HG02981 (cell line): ENCODE measurements at regions not wholly inside any gene's neighbourhood (a gene's known extent, or its start where the extent isn't known, plus 50 kb on each side); places are given as distances from the start of the nearest gene placed in this dataset.
A peak's percentile ranks its signal among the peaks of the same experiment; 100 is the strongest.

Source experiments
- ATAC-seq: cut with Tn5 transposase; IDR thresholded peaks from one replicate; pipeline ENCODE4 v1.9.1; 2021; ENCODE audit warnings: mild to moderate bottlenecking, moderate library complexity; ENCODE audit not compliant: unreplicated experiment

DNA sequence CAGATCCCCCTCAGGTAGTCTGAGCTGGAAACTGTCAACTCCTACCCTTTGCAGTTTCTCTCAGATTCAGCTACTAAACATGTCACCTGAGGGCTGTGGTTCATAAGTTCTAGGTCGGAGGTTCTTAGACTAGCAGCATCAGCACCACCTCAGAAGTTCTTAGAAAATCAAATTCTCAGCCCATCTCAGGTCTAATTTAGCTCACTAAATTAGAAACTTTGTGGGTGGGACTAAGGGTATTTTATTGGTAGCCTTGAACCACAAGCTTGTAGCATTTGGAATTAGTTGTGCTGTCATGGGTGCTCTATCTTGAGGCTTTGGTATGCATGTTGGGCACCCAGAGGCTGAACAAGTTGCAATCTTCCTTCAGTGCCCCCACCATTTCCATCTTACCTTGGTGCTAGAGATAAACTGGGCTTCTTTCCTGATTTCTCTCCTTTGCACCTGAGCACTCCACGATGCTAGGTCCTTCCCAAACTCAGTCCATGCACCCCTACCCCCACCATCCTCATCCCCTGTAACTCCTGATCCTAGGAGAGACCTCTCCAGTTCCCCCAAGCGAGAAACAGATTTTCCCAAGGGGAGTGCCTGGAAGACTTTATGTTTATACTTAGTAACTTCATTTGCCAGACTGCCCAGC is 54.2 kb downstream of the S1PR1 start:
- ATAC-seq: no peak

DNA sequence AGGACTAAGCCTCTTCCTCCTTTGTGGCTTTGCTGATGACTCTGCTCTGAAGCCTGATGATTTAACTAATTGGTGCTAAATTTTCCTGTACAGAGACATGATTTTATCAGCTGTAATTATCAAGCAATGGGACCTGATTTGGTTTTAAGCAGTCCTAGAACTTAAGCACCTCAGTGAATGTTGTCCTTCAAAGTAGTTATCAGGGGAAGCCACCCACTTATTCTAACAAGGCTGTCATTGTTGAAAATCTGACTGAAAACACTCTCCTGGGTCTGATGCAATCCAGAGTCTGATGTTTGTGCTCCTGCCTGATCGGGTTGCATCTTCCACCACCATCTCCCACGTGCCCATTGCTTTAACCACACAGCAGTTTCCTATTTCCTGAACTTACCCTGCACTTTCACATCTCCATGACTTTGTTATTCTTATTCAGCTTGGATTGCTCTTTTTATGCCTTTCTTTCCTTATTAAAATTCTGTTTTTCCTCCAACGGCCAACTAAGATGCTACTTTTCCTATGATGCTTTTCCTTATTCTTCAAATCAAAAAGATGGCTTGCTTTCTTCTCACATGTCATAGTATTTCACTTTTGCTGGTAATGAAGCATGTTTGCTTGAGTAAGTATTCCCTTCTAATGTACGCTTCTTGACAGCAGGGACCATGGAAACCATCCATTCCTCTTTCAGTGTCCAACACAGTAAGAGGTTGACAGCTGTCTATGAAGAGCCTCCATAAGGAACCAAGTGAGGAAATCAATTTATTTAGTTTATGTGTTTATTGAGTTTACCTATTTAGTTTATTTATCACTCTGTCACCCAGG is 55.0 kb downstream of the S1PR1 start:
- peak; percentile 28 for ATAC-seq

GRCh38 chr1:101293461-101294051 is 56.7 kb downstream of the S1PR1 start:
- ATAC-seq: peak; percentile 57

DNA sequence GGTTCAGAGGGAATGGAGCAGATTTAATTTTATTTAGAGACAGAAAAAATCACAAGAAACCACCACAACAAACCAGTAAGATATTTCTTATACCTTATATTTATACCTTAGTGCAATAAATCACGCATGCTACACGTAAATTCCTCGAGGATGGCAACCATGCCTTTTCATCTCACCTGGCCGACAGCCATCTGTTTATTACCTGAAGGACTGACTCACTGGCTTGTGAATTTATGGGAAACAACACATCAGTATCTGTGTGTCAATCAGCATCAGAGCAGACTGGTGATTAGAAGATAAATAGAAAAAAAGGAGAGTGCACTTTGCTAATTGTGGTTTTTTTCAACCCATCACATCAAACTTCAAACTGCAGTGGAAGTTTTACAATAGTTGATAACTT is 58.4 kb downstream of the S1PR1 start:
- no peak for ATAC-seq

- ATAC-seq: no peak
These were observed 61.8 kb downstream of the S1PR1 start for GRCh38 chr1:101298663-101299062.

GRCh38 chr1:101299141-101299540 is 62.3 kb downstream of the S1PR1 start:
- ATAC-seq: no peak

DNA sequence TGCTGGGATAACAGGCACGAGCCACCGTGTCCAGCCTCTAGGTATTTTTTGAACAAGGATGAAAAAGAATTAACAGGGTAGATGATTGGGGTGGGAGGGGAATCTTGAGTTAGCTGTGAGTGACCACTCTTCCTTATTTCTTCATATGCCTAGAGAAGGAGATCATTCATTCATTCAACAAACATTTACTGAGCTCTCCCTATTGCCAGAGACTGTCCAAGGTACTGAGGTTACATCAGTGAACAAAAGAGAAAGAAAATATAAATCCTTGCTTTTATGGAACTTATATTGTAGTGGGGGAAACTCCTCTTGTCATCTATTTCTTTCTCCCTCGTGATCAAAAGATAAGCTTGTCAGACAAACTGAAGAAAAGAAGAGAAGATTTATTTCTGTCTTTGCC is 62.9 kb downstream of the S1PR1 start:
- ATAC-seq: no peak

DNA sequence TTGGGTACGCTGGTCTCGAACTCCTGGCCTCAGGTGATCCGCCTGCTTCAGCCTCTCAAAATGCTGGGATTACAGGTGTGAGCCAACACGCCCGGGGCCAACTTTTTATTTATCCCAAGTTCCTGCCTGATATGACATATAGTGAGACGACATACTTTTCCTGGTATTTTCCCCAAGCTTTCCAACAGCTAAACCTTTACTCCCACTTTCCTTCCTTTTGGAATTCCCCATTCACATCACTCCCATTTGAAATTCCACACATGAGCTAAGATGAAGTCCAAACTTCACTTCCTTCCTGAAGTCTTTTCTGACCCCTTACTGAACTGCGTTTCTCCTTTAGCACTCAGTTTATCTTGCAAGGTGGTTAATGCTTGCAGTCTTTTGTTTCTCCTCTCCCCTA is 64.1 kb downstream of the S1PR1 start:
- no peak for ATAC-seq

GRCh38 chr1:101301446-101302057 is 64.7 kb downstream of the S1PR1 start:
- no peak for ATAC-seq

- ATAC-seq: no peak
These were observed 66.2 kb downstream of the S1PR1 start for GRCh38 chr1:101302831-101303511.

- ATAC-seq: no peak
These were observed 71.3 kb downstream of the S1PR1 start for GRCh38 chr1:101307985-101308689.

DNA sequence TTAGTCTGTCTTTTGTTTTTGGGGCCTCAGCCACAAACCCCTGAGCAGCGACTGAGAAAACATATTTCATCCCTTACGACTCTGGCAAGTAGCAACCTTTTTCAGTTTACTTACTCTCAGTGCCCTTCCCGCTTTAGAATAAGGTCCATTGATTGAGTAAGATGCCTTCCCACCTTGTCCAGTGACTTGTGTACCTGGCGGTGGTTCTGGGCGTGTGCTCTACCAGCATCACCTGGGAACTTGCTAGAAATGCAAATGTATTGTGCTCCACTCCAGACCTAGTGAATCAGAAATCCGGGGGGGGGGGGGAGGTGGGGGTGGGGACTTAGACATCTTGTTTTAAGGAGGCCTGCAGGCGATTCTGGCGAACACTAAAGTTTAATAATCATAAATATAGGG is 72.1 kb downstream of the S1PR1 start:
- ATAC-seq: no peak

- ATAC-seq: peak; percentile 48
These were observed 72.8 kb downstream of the S1PR1 start for GRCh38 chr1:101309334-101310311.

DNA sequence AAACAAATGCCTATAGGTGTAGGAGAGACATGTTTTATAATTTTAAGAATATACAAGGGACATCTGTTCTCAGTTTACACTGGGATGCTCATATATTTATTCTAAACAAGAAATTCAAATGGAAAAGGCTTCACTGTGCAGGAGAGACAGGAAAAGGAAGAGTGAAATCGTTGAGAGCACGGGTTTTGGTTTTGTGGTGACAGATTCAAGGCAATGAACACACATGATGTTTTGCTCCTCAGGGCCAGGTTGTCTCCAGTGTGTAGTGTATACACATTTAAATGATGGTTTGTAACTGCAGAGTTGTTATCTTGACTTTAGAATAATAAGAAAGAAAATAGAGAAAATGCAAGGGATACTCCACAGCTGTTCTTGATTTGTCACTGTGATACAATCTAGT is 73.7 kb downstream of the S1PR1 start:
- ATAC-seq: no peak

DNA sequence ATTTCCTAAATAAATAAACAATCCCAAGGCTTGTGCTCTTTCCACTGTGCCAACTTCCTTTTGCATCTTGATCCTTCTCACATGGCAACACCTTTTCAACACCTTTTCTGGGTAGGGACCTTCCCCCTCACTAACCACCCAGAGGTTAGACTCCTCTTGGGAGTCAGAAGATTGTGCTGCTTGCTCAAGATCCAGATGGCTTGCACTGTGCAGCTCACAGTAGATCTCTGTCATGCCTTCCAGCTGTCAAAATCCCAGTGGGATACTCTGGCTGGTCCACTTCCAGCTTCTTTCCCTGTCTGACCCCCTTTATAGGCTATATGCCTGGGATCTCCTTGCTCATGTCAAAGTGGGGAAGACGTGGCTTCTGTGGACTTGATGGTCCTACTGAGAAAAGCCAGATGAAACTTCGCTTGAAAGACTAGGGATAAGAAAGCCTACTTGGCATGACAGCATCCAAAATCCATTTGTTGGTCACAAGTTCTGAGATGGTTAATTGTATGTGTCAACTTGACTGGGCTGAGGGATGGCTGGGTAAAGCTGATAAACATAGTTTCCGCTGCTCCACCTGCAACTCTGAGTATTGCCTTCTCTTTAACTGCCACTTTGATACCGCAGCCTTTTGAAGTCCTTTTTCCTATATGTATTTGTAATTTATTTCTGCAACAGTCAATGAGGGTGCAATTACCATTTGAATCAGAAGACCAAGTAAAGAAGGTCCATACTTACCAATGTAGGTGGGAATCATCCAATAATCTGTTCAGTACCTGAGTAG is 74.5 kb downstream of the S1PR1 start:
- ATAC-seq: no peak

DNA sequence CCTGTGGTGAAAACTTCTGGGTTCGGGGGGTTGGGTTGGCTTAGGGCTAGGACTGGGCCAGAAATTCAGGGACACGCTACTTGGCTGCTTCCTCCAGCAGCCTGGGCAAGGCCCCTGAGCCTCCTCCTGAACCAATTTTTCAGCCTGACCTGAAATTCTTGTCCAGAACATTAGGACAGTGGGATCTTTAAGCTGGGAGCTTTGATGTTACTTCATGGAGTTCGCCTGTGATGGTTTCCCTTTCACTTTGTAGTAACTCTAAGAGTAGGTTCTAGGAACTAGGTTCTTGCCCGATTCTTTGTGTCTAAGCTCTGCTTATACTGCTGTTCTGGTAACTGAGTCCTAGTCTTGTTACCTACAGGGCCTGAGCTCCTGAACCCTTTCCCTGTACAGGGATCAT is 75.3 kb downstream of the S1PR1 start:
- no peak for ATAC-seq

GRCh38 chr1:101313356-101313755 is 76.5 kb downstream of the S1PR1 start:
- no peak for ATAC-seq

- ATAC-seq: peak; percentile 46
These were observed 77.4 kb downstream of the S1PR1 start for GRCh38 chr1:101314244-101314643.

GRCh38 chr1:101316256-101316655 is 79.4 kb downstream of the S1PR1 start:
- no peak for ATAC-seq
